Transverse colon (tissue), 4 donors: ENCODE measurements at regions not wholly inside any gene's neighbourhood (a gene's known extent, or its start where the extent isn't known, plus 50 kb on each side); places are given as distances from the start of the nearest gene placed in this dataset.

ENCODE experiments used
- DNase-seq: peaks from one replicate; pipeline ENCODE4 v3.0.0-alpha.2; 2019
- H3K27ac ChIP-seq, 4 donors: fragments of 200-600 bp; sonication (generic); 2 replicates each; pipeline ENCODE4 v1.5.1; 2016 to 2018; ENCODE audit warnings: inconsistent platforms in 4 of 4
- H3K27me3 ChIP-seq: fragments of 200-600 bp; sonication (generic); 2 replicates; pipeline ENCODE4 v1.5.1; 2017; ENCODE audit warnings: inconsistent platforms
- H3K36me3 ChIP-seq, 4 donors: fragments of 200-600 bp; sonication (generic); 2 replicates each; pipeline ENCODE4 v1.5.1; 2017 to 2019; ENCODE audit warnings: inconsistent platforms in 4 of 4
- H3K4me1 ChIP-seq, 4 donors: fragments of 200-600 bp; sonication (generic); 2 replicates each; pipeline ENCODE4 v1.5.1; 2017 to 2020; ENCODE audit warnings: inconsistent platforms in 4 of 4
- H3K4me3 ChIP-seq, 4 donors: fragments of 200-600 bp; sonication (generic); 1 replicate in 1 of 4; 2 replicates in 3 of 4; pipeline versions ENCODE4 v1.5.1 to v1.6.1; 2017 to 2019; ENCODE audit warnings: inconsistent platforms in 4 of 4
- H3K9me3 ChIP-seq, 2 donors: fragments of 200-600 bp; sonication (generic); 2 replicates each; pipeline ENCODE4 v1.5.1; 2017 to 2019; ENCODE audit warnings: inconsistent platforms in 2 of 2
- CTCF ChIP-seq, 5 experiments: fragments of 200-600 bp in 3 of 5; fragments of 450-650 bp in 2 of 5; sonication (generic) in 3 of 5; IDR thresholded peaks; 1 replicate in 2 of 5; 2 replicates in 3 of 5; pipeline ENCODE4 v1.5.1; 2016 to 2017; ENCODE audit warnings: antibody characterized with exemption in 5 of 5, inconsistent platforms in 3 of 5, mild to moderate bottlenecking in 2 of 5, moderate library complexity in 1 of 5
- EP300 ChIP-seq: sonication (generic); formaldehyde crosslinking; IDR thresholded peaks from one replicate; pipeline ENCODE4 v1.6.1; 2017; ENCODE audit warnings: antibody characterized with exemption, low read depth
- POLR2A ChIP-seq: fragments of 450-650 bp; IDR thresholded peaks from one replicate; pipeline ENCODE4 v1.6.1; 2016; ENCODE audit warnings: antibody characterized with exemption, mild to moderate bottlenecking, moderate library complexity
- POLR2AphosphoS5 ChIP-seq, 3 donors: sonication (generic); formaldehyde crosslinking; IDR thresholded peaks; one replicate each; pipeline ENCODE4 v1.6.1; 2016; ENCODE audit warnings: antibody characterized with exemption in 3 of 3
- WGBS, 2 donors: methylation state at CpG; one replicate each; pipeline ENCODE4 v1.1.5; 2018; ENCODE audit warnings: low coverage in 1 of 2; 5-methylcytosine and 5-hydroxymethylcytosine counted together
- in situ Hi-C, 4 donors: fragments of 200-750 bp; cut with MboI; loops; one replicate each; pipeline versions ENCODE4 v1.15.0 to v1.15.1; 2017; ENCODE audit warnings: low sequenced_read_pairs in 3 of 4, low pct_ligation_motif_present in 1 of 4, low pct_unique_long_range_greater_than_20kb in 1 of 4
- intact Hi-C: fragments of 100-400 bp; cut with DNase I; formaldehyde crosslinking; loops from one replicate; pipeline ENCODE4 v1.15.1; 2023; ENCODE audit warnings: low total_unique reads

DNA sequence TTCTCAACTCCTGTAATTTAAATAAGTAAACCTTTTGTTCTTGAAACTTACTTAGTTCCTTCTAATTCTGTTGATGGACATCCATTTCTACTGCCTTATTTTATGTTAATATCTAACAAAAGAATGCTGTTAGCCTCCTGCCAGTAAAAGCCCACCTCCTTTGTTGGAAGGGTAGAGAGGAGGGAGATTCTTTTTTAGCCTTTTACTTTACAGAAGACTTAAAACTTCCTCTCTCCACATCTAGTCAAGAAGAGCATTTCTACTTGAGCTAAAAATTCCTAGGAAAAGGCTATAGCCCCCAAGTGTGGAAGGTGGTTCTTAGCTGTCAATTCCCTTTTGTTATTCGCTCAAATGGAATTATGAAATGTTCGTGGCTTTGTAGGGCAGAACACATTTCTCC is 118.7 kb downstream of the ZIC3 start:
- DNase-seq = no peak
- Histone ChIP-seq H3K4me1 (no peaks in the 10 kb centered on the region), H3K27me3 (no peaks in the 10 kb centered on the region), H3K4me3 (no peak overlapping the region), H3K27ac (no peak overlapping the region), H3K36me3 (no peaks in the 10 kb centered on the region), H3K9me3 (no peaks in the 10 kb centered on the region)
- in situ Hi-C loops (no loop called here), intact Hi-C loops (no loop called here)
- TF ChIP-seq EP300 = no peak
- WGBS, 2 donors = 30% methylated on average over 2 of the region's 2 CpGs; no CpG with 5 or more reads in 1 of the 2 donors

- Histone ChIP-seq H3K36me3 (no peaks in the 10 kb centered on the region), H3K27me3 (no peaks in the 10 kb centered on the region), H3K4me3 (no peak overlapping the region), H3K4me1 (no peaks in the 10 kb centered on the region), H3K9me3 (no peaks in the 10 kb centered on the region), H3K27ac (no peak overlapping the region)
- intact Hi-C loops = no loop called here
- no peak for TF ChIP-seq POLR2A
- in situ Hi-C loops = no loop called here
- DNase-seq = no peak
These were observed 129.5 kb downstream of the ZIC3 start for GRCh38 chrX:137695417-137695816.

- in situ Hi-C loops (no loop called here), intact Hi-C loops (no loop called here)
- no peaks in the 10 kb centered on the region for H3K4me1 ChIP-seq
These were observed 141.4 kb downstream of the ZIC3 start for GRCh38 chrX:137707348-137707747.

GRCh38 chrX:137742846-137743245 is 176.9 kb downstream of the ZIC3 start:
- Histone ChIP-seq H3K9me3 (no peaks in the 10 kb centered on the region), H3K4me1 (no peaks in the 10 kb centered on the region), H3K27ac (no peak overlapping the region), H3K27me3 (no peaks in the 10 kb centered on the region), H3K4me3 (no peak overlapping the region), H3K36me3 (no peaks in the 10 kb centered on the region)
- TF ChIP-seq POLR2AphosphoS5 (IDR thresholded peaks at IDR 0.05) (no peak), EP300 (no peak), POLR2A (no peak), CTCF (IDR thresholded peaks at IDR 0.05) (no peak)
- in situ Hi-C loops (no loop called here), intact Hi-C loops (no loop called here)
- no peak for DNase-seq
- WGBS, 2 donors = 78 to 86% methylated on average over 2 to 3 of the region's 3 CpGs

More at GRCh38 chrX:137707348-137707747, 141.4 kb downstream of the ZIC3 start:
- Histone ChIP-seq H3K9me3 (no peaks in the 10 kb centered on the region), H3K27me3 (no peaks in the 10 kb centered on the region), H3K36me3 (no peaks in the 10 kb centered on the region), H3K27ac (no peak overlapping the region), H3K4me3 (no peak overlapping the region)
- TF ChIP-seq POLR2A (no peak), CTCF (IDR thresholded peaks at IDR 0.05) (no peak), POLR2AphosphoS5 (IDR thresholded peaks at IDR 0.05) (no peak), EP300 (no peak)
- no peak for DNase-seq

GRCh38 chrX:137743414-137743813 is 177.5 kb downstream of the ZIC3 start:
- H3K27me3 ChIP-seq = no peaks in the 10 kb centered on the region
- TF ChIP-seq POLR2A (no peak), POLR2AphosphoS5 (IDR thresholded peaks at IDR 0.05) (no peak), EP300 (no peak), CTCF (IDR thresholded peaks at IDR 0.05) (no peak)
- WGBS, 2 donors = 73% methylated on average over 1 of the region's 1 CpG; no CpG with 5 or more reads in 1 of the 2 donors
- H3K4me1 ChIP-seq = no peaks in the 10 kb centered on the region
- H3K27ac ChIP-seq = no peak overlapping the region
- H3K9me3 ChIP-seq = no peaks in the 10 kb centered on the region
- in situ Hi-C loops = no loop called here
- no peaks in the 10 kb centered on the region for H3K36me3 ChIP-seq
- no peak for DNase-seq
- intact Hi-C loops = no loop called here
- no peak overlapping the region for H3K4me3 ChIP-seq
